ENCODE measurements at regions not wholly inside any gene's neighbourhood (a gene's known extent, or its start where the extent isn't known, plus 50 kb on each side); places are given as distances from the start of the nearest gene placed in this dataset.

- no peak for TF ChIP-seq CTCF (IDR thresholded peaks at IDR 0.05)
- Histone ChIP-seq H3K9me3 (no peaks in the 10 kb centered on the region), H3K4me1 (peaks cover 0 to 8% (median 0%) of the 10 kb centered on the region in 9 donors), H3K27ac (no peak overlapping the region), H3K27me3 (peaks cover 7 to 67% (median 59%) of the 10 kb centered on the region in 7 donors), H3K36me3 (no peaks in the 10 kb centered on the region), H3K4me3 (no peak overlapping the region)
- DNase-seq (no peak), ATAC-seq (no peak)
- intact Hi-C loops (cut with DNase I): no loop called here
- 50 to 55% methylated on average over 8 of the region's 8 CpGs for WGBS, 2 donors
These were observed 80.0 kb upstream of the EYA2 start for GRCh38 chr20:46814366-46815232.

GRCh38 chr20:46816097-46816496 is 78.5 kb upstream of the EYA2 start:
- no peak for TF ChIP-seq CTCF (IDR thresholded peaks at IDR 0.05)
- H3K27ac ChIP-seq: no peak overlapping the region
- peaks cover 7 to 72% (median 51%) of the 10 kb centered on the region in 7 donors for H3K27me3 ChIP-seq
- H3K4me1 ChIP-seq: peaks cover 0 to 6% (median 0%) of the 10 kb centered on the region in 9 donors
- 80 to 85% methylated on average over 5 of the region's 5 CpGs for WGBS, 2 donors
- no peak overlapping the region for H3K4me3 ChIP-seq
- DNase-seq: no peak
- H3K36me3 ChIP-seq: no peaks in the 10 kb centered on the region
- intact Hi-C loops (cut with DNase I): no loop called here
- ATAC-seq: no peak
- no peaks in the 10 kb centered on the region for H3K9me3 ChIP-seq

- WGBS, 2 donors: 51 to 54% methylated on average over 8 of the region's 8 CpGs
- H3K27ac ChIP-seq: no peak overlapping the region
- DNase-seq (no peak), ATAC-seq (no peak)
- H3K27me3 ChIP-seq: peaks cover 0 to 64% (median 43%) of the 10 kb centered on the region in 7 donors
- TF ChIP-seq CTCF (IDR thresholded peaks at IDR 0.05): no peak
- H3K36me3 ChIP-seq: no peaks in the 10 kb centered on the region
- intact Hi-C loops (cut with DNase I): no loop called here
- H3K9me3 ChIP-seq: no peaks in the 10 kb centered on the region
- H3K4me3 ChIP-seq: no peak overlapping the region
- H3K4me1 ChIP-seq: no peaks in the 10 kb centered on the region
These were observed 77.6 kb upstream of the EYA2 start for GRCh38 chr20:46816886-46817638.

- intact Hi-C loops (cut with DNase I): no loop called here
- Histone ChIP-seq H3K27ac (no peak overlapping the region), H3K9me3 (peaks cover 0 to 14% (median 4%) of the 10 kb centered on the region in 11 donors), H3K27me3 (peaks cover 0 to 35% (median 14%) of the 10 kb centered on the region in 7 donors), H3K4me1 (no peaks in the 10 kb centered on the region), H3K4me3 (no peak overlapping the region), H3K36me3 (no peaks in the 10 kb centered on the region)
- TF ChIP-seq CTCF (IDR thresholded peaks at IDR 0.05): no peak
- DNase-seq (no peak), ATAC-seq (no peak)
- WGBS, 2 donors: 48 to 65% methylated on average over 3 of the region's 3 CpGs
These were observed 74.0 kb upstream of the EYA2 start for GRCh38 chr20:46820682-46821081.
